ENCODE measurements at regions not wholly inside any gene's neighbourhood (a gene's known extent, or its start where the extent isn't known, plus 50 kb on each side); places are given as distances from the start of the nearest gene placed in this dataset.

DNA sequence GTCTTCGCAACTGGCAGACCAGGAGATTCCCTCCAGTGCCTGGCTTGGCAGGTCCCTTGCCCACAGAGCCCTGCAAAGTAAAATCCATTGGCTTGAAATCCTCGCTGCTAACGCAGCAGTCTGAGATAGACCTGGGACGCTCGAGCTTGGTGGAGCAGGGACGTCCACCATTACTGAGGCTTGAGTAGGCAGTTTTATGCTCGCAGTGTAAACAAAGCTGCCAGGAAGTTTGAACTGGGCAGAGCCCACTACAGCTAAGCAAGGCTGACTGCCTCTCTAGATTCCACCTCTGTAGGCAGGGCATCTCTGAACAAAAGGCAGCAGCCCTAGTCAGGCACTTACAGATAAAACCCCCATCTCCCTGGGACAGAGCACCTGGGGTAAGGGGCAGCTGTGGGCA lies 205.0 kb upstream of the MME start:
- TF ChIP-seq, protein P1, sequence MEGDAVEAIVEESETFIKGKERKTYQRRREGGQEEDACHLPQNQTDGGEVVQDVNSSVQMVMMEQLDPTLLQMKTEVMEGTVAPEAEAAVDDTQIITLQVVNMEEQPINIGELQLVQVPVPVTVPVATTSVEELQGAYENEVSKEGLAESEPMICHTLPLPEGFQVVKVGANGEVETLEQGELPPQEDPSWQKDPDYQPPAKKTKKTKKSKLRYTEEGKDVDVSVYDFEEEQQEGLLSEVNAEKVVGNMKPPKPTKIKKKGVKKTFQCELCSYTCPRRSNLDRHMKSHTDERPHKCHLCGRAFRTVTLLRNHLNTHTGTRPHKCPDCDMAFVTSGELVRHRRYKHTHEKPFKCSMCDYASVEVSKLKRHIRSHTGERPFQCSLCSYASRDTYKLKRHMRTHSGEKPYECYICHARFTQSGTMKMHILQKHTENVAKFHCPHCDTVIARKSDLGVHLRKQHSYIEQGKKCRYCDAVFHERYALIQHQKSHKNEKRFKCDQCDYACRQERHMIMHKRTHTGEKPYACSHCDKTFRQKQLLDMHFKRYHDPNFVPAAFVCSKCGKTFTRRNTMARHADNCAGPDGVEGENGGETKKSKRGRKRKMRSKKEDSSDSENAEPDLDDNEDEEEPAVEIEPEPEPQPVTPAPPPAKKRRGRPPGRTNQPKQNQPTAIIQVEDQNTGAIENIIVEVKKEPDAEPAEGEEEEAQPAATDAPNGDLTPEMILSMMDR (conservative IDR thresholded peaks at IDR 0.05), result no peak
- no peak for TF ChIP-seq ZFX (IDR thresholded peaks at IDR 0.05)
